HL-60 (cell line): ENCODE measurements at regions not wholly inside any gene's neighbourhood (a gene's known extent, or its start where the extent isn't known, plus 50 kb on each side); places are given as distances from the start of the nearest gene placed in this dataset.

Experiments
- DNase-seq, 2 experiments: peaks; one replicate each; pipeline ENCODE4 v3.0.0-alpha.2; 2010 to 2020; ENCODE audit warnings: low read depth in 1 of 2, low spot score in 1 of 2
- H3K27ac ChIP-seq: fragments of 250-450 bp; sonication (Bioruptor Pico); replicated peaks from 2 replicates; pipeline ENCODE4 v1.5.1; 2020; ENCODE audit warnings: mild to moderate bottlenecking, moderate library complexity
- H3K27me3 ChIP-seq: fragments of 250-450 bp; sonication (Bioruptor Pico); 2 replicates; pipeline ENCODE4 v1.5.1; 2021; ENCODE audit warnings: mild to moderate bottlenecking, moderate library complexity; ENCODE audit not compliant: insufficient read depth, poor library complexity, severe bottlenecking
- H3K4me3 ChIP-seq: replicated peaks from 2 replicates; pipeline ENCODE4 v1.5.1; 2011; ENCODE audit warnings: mild to moderate bottlenecking, control low read depth, low read length; ENCODE audit not compliant: insufficient read depth
- GABPA ChIP-seq: IDR thresholded peaks from 2 replicates; pipeline ENCODE4 v1.6.1; 2012; ENCODE audit warnings: low read depth
- POLR2AphosphoS5 ChIP-seq: IDR thresholded peaks from 2 replicates; pipeline ENCODE4 v1.6.1; 2012; ENCODE audit warnings: low read depth
- REST ChIP-seq: IDR thresholded peaks from 2 replicates; pipeline ENCODE4 v1.6.1; 2012; ENCODE audit warnings: low read depth; ENCODE audit not compliant: insufficient replicate concordance
- SPI1 ChIP-seq: IDR thresholded peaks from 2 replicates; pipeline ENCODE4 v1.6.1; 2012; ENCODE audit warnings: low read depth, mild to moderate bottlenecking, borderline replicate concordance
- TF ChIP-seq, protein P1 (sequence below): IDR thresholded peaks from one replicate; pipeline ENCODE4 v1.5.1; 2011; ENCODE audit warnings: low read length, control low read depth, inconsistent platforms; ENCODE audit not compliant: insufficient read depth

GRCh38 chr2:57959390-57959789 lies 87.2 kb upstream of the VRK2 start:
- H3K27me3 ChIP-seq = no peaks in the 10 kb centered on the region
- TF ChIP-seq SPI1 (no peak), POLR2AphosphoS5 (no peak), GABPA (no peak), REST (no peak)
- TF ChIP-seq, protein P1, sequence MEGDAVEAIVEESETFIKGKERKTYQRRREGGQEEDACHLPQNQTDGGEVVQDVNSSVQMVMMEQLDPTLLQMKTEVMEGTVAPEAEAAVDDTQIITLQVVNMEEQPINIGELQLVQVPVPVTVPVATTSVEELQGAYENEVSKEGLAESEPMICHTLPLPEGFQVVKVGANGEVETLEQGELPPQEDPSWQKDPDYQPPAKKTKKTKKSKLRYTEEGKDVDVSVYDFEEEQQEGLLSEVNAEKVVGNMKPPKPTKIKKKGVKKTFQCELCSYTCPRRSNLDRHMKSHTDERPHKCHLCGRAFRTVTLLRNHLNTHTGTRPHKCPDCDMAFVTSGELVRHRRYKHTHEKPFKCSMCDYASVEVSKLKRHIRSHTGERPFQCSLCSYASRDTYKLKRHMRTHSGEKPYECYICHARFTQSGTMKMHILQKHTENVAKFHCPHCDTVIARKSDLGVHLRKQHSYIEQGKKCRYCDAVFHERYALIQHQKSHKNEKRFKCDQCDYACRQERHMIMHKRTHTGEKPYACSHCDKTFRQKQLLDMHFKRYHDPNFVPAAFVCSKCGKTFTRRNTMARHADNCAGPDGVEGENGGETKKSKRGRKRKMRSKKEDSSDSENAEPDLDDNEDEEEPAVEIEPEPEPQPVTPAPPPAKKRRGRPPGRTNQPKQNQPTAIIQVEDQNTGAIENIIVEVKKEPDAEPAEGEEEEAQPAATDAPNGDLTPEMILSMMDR = no peak
- no peak overlapping the region for H3K27ac ChIP-seq
- no peak overlapping the region for H3K4me3 ChIP-seq
- no peak for DNase-seq

GRCh38 chr2:57962861-57963260 lies 83.7 kb upstream of the VRK2 start:
- Histone ChIP-seq H3K27me3 (no peaks in the 10 kb centered on the region), H3K4me3 (no peak overlapping the region), H3K27ac (no peak overlapping the region)
- TF ChIP-seq REST = no peak
- TF ChIP-seq GABPA = no peak
- no peak for TF ChIP-seq SPI1
- TF ChIP-seq POLR2AphosphoS5 = no peak
- TF ChIP-seq, protein P1 = no peak
- no peak for DNase-seq

GRCh38 chr2:57965219-57965618 lies 81.4 kb upstream of the VRK2 start:
- no peak for DNase-seq
- TF ChIP-seq GABPA = no peak
- TF ChIP-seq, protein P1 = no peak
- no peak for TF ChIP-seq SPI1
- TF ChIP-seq POLR2AphosphoS5 = no peak
- TF ChIP-seq REST = no peak
- Histone ChIP-seq H3K4me3 (no peak overlapping the region), H3K27ac (no peak overlapping the region), H3K27me3 (no peaks in the 10 kb centered on the region)
